Prostate gland (tissue), 2 donors: ENCODE measurements at regions not wholly inside any gene's neighbourhood (a gene's known extent, or its start where the extent isn't known, plus 50 kb on each side); places are given as distances from the start of the nearest gene placed in this dataset.

ENCODE experiments used
- DNase-seq: peaks from one replicate; pipeline ENCODE4 v3.0.0-alpha.2; 2019; ENCODE audit warnings: low spot score
- H3K27ac ChIP-seq, 2 donors: fragments of 200-600 bp; sonication (generic); 2 replicates each; pipeline ENCODE4 v1.5.1; 2017 to 2019
- H3K27me3 ChIP-seq: fragments of 200-600 bp; sonication (generic); replicated peaks from 2 replicates; pipeline ENCODE4 v1.5.1; 2019; ENCODE audit not compliant: insufficient read depth
- H3K36me3 ChIP-seq, 2 donors: fragments of 200-600 bp; sonication (generic); 1 replicate in 1 of 2; 2 replicates in 1 of 2; pipeline versions ENCODE4 v1.5.1 to v1.8.1; 2017 to 2019
- H3K4me1 ChIP-seq: fragments of 200-600 bp; sonication (generic); replicated peaks from 2 replicates; pipeline ENCODE4 v1.5.1; 2019
- H3K4me3 ChIP-seq, 2 donors: fragments of 200-600 bp; sonication (generic); 2 replicates each; pipeline ENCODE4 v1.5.1; 2017 to 2019
- H3K9me3 ChIP-seq: fragments of 200-600 bp; sonication (generic); 2 replicates; pipeline ENCODE4 v1.5.1; 2017
- CTCF ChIP-seq, 4 experiments: fragments of 200-600 bp in 2 of 4; fragments of 450-650 bp in 2 of 4; sonication (generic) in 2 of 4; IDR thresholded peaks; 1 replicate in 3 of 4; 2 replicates in 1 of 4; pipeline ENCODE4 v1.5.1; 2016 to 2019; ENCODE audit warnings: antibody characterized with exemption in 4 of 4, mild to moderate bottlenecking in 2 of 4, moderate library complexity in 2 of 4
- POLR2A ChIP-seq: fragments of 450-650 bp; IDR thresholded peaks from one replicate; pipeline ENCODE4 v1.6.1; 2016; ENCODE audit warnings: antibody characterized with exemption, mild to moderate bottlenecking
- POLR2AphosphoS5 ChIP-seq: sonication (generic); formaldehyde crosslinking; IDR thresholded peaks from one replicate; pipeline ENCODE4 v1.6.1; 2017; ENCODE audit warnings: antibody characterized with exemption
- WGBS: methylation state at CpG from one replicate; pipeline ENCODE4 v1.1.5; 2018; 5-methylcytosine and 5-hydroxymethylcytosine counted together
- intact Hi-C: fragments of 100-400 bp; cut with DNase I; formaldehyde crosslinking; loops from one replicate; pipeline ENCODE4 v1.14.2; 2022

- no peaks in the 10 kb centered on the region for H3K9me3 ChIP-seq
- H3K4me1 ChIP-seq = no peaks in the 10 kb centered on the region
- no peaks in the 10 kb centered on the region for H3K36me3 ChIP-seq
- H3K27me3 ChIP-seq = no peaks in the 10 kb centered on the region
- TF ChIP-seq POLR2A (no peak), POLR2AphosphoS5 (no peak), CTCF (IDR thresholded peaks at IDR 0.05) (no peak)
- H3K4me3 ChIP-seq = no peak overlapping the region
- intact Hi-C loops = no loop called here
- 88% methylated on average over 11 of the region's 11 CpGs for WGBS
- no peak overlapping the region for H3K27ac ChIP-seq
- no peak for DNase-seq
These were observed 169.1 kb downstream of the ERMARD start for GRCh38 chr6:169920359-169921020.

- no peak overlapping the region for H3K27ac ChIP-seq
- no peak for DNase-seq
- no peak overlapping the region for H3K4me3 ChIP-seq
- intact Hi-C loops = no loop called here
- TF ChIP-seq POLR2AphosphoS5 = no peak
- no peak for TF ChIP-seq POLR2A
- TF ChIP-seq CTCF (IDR thresholded peaks at IDR 0.05) = no peak
- H3K4me1 ChIP-seq = no peaks in the 10 kb centered on the region
- WGBS = 89% methylated on average over 26 of the region's 26 CpGs
- H3K9me3 ChIP-seq = no peaks in the 10 kb centered on the region
- no peaks in the 10 kb centered on the region for H3K36me3 ChIP-seq
- no peaks in the 10 kb centered on the region for H3K27me3 ChIP-seq
These were observed 167.6 kb downstream of the ERMARD start for GRCh38 chr6:169918954-169919549.

GRCh38 chr6:169918239-169918953 is 167.0 kb downstream of the ERMARD start:
- Histone ChIP-seq H3K36me3 (no peaks in the 10 kb centered on the region), H3K4me1 (no peaks in the 10 kb centered on the region), H3K27me3 (no peaks in the 10 kb centered on the region), H3K9me3 (no peaks in the 10 kb centered on the region), H3K4me3 (no peak overlapping the region), H3K27ac (no peak overlapping the region)
- no peak for DNase-seq
- 76% methylated on average over 21 of the region's 21 CpGs for WGBS
- intact Hi-C loops = no loop called here
- TF ChIP-seq POLR2A (no peak), CTCF (IDR thresholded peaks at IDR 0.05) (no peak), POLR2AphosphoS5 (no peak)

- Histone ChIP-seq H3K4me1 (no peaks in the 10 kb centered on the region), H3K27me3 (no peaks in the 10 kb centered on the region), H3K4me3 (no peak overlapping the region), H3K27ac (no peak overlapping the region), H3K9me3 (no peaks in the 10 kb centered on the region), H3K36me3 (no peaks in the 10 kb centered on the region)
- 89% methylated on average over 3 of the region's 3 CpGs for WGBS
- TF ChIP-seq POLR2AphosphoS5 = no peak
- TF ChIP-seq CTCF (IDR thresholded peaks at IDR 0.05) = no peak
- no peak for TF ChIP-seq POLR2A
- intact Hi-C loops = no loop called here
- DNase-seq = no peak
These were observed 165.7 kb downstream of the ERMARD start for GRCh38 chr6:169917153-169917552.
